H9 (cell line): ENCODE measurements at regions not wholly inside any gene's neighbourhood (a gene's known extent, or its start where the extent isn't known, plus 50 kb on each side); places are given as distances from the start of the nearest gene placed in this dataset.
A peak's percentile ranks its signal among the peaks of the same experiment; 100 is the strongest.

Experiments
- DNase-seq: peaks from one replicate; pipeline ENCODE4 v3.0.0-alpha.2; 2017
- H2AFZ ChIP-seq: one replicate; pipeline ENCODE4 v1.6.1; 2013; ENCODE audit warnings: mild to moderate bottlenecking, low read length, control low read depth, moderate library complexity
- H2AK5ac ChIP-seq: 2 replicates; pipeline ENCODE4 v1.6.1; 2013; ENCODE audit warnings: low read length, control low read depth, mixed read lengths; ENCODE audit not compliant: insufficient read length
- H2BK120ac ChIP-seq: one replicate; pipeline ENCODE4 v1.6.1; 2013; ENCODE audit warnings: low read depth, mild to moderate bottlenecking, low read length, control low read depth, inconsistent platforms; ENCODE audit not compliant: poor library complexity, severe bottlenecking
- H2BK12ac ChIP-seq: 2 replicates; pipeline ENCODE4 v1.6.1; 2013; ENCODE audit warnings: low read length, control low read depth, mixed read lengths, low read depth; ENCODE audit not compliant: insufficient read length
- H2BK15ac ChIP-seq: 2 replicates; pipeline ENCODE4 v1.6.1; 2013; ENCODE audit warnings: low read depth, low read length, control low read depth
- H2BK20ac ChIP-seq: one replicate; pipeline ENCODE4 v1.6.1; 2013; ENCODE audit warnings: low read depth, mild to moderate bottlenecking, low read length, control low read depth, inconsistent platforms; ENCODE audit not compliant: poor library complexity, severe bottlenecking
- H2BK5ac ChIP-seq: 2 replicates; pipeline ENCODE4 v1.6.1; 2013; ENCODE audit warnings: low read length, control low read depth, mixed read lengths; ENCODE audit not compliant: insufficient read length
- H3K14ac ChIP-seq: 2 replicates; pipeline ENCODE4 v1.6.1; 2013; ENCODE audit warnings: low read length, control low read depth; ENCODE audit not compliant: insufficient read depth
- H3K18ac ChIP-seq: 2 replicates; pipeline ENCODE4 v1.6.1; 2013; ENCODE audit warnings: low read depth, mild to moderate bottlenecking, mixed read lengths, low read length, control low read depth; ENCODE audit not compliant: insufficient read length
- H3K23ac ChIP-seq: 2 replicates; pipeline ENCODE4 v1.6.1; 2013; ENCODE audit warnings: low read length, control low read depth, mixed read lengths, low read depth; ENCODE audit not compliant: insufficient read length
- H3K23me2 ChIP-seq: 2 replicates; pipeline ENCODE4 v1.6.1; 2013; ENCODE audit warnings: low read depth, mild to moderate bottlenecking, mixed read lengths, low read length, control low read depth; ENCODE audit not compliant: insufficient read length, poor library complexity, severe bottlenecking
- H3K27ac ChIP-seq: 2 replicates; pipeline ENCODE4 v1.5.1; 2013; ENCODE audit warnings: low read length, control low read depth, mixed read lengths, low read depth; ENCODE audit not compliant: insufficient read length
- H3K27me3 ChIP-seq: 2 replicates; pipeline ENCODE4 v1.6.1; 2013; ENCODE audit warnings: low read length, control low read depth, inconsistent platforms; ENCODE audit not compliant: insufficient read depth
- H3K4ac ChIP-seq: 2 replicates; pipeline ENCODE4 v1.6.1; 2013; ENCODE audit warnings: low read depth, mild to moderate bottlenecking, control low read depth, inconsistent platforms, low read length, moderate library complexity
- H3K4me1 ChIP-seq: 2 replicates; pipeline ENCODE4 v1.6.1; 2013; ENCODE audit warnings: low read length, control low read depth, inconsistent platforms; ENCODE audit not compliant: insufficient read depth
- H3K4me2 ChIP-seq: 2 replicates; pipeline ENCODE4 v1.6.1; 2013; ENCODE audit warnings: low read length, control low read depth, mixed read lengths; ENCODE audit not compliant: insufficient read length, insufficient read depth
- H3K56ac ChIP-seq: 2 replicates; pipeline ENCODE4 v1.6.1; 2013; ENCODE audit warnings: low read depth, mild to moderate bottlenecking, mixed read lengths, low read length, control low read depth; ENCODE audit not compliant: insufficient read length
- H3K79me1 ChIP-seq: 2 replicates; pipeline ENCODE4 v1.6.1; 2013; ENCODE audit warnings: low read depth, mild to moderate bottlenecking, moderate library complexity, low read length, control low read depth, inconsistent platforms; ENCODE audit not compliant: insufficient read depth, poor library complexity, severe bottlenecking
- H3K79me2 ChIP-seq: 2 replicates; pipeline ENCODE4 v1.6.1; 2013; ENCODE audit warnings: low read length, control low read depth, inconsistent platforms; ENCODE audit not compliant: insufficient read depth
- H3K9ac ChIP-seq: 2 replicates; pipeline ENCODE4 v1.6.1; 2013; ENCODE audit warnings: low read length, control low read depth, mixed read lengths; ENCODE audit not compliant: insufficient read length; ENCODE audit errors: extremely low read depth
- H3K9me3 ChIP-seq: one replicate; pipeline ENCODE4 v1.6.1; 2013; ENCODE audit warnings: low read depth, low read length, inconsistent platforms; ENCODE audit not compliant: control insufficient read depth
- H3T11ph ChIP-seq: one replicate; pipeline ENCODE4 v1.6.1; 2013; ENCODE audit warnings: mild to moderate bottlenecking, low read length, control low read depth, inconsistent platforms
- H4K20me1 ChIP-seq: one replicate; pipeline ENCODE4 v1.6.1; 2013; ENCODE audit not compliant: control insufficient read depth, insufficient read length, insufficient read depth
- H4K5ac ChIP-seq: 2 replicates; pipeline ENCODE4 v1.6.1; 2013; ENCODE audit warnings: low read depth, mild to moderate bottlenecking, mixed read lengths, low read length, control low read depth; ENCODE audit not compliant: insufficient read length
- H4K8ac ChIP-seq: replicated peaks from 2 replicates; pipeline ENCODE4 v1.6.1; 2013; ENCODE audit warnings: low read length, control low read depth, mixed read lengths, low read depth; ENCODE audit not compliant: insufficient read length
- H4K91ac ChIP-seq: 2 replicates; pipeline ENCODE4 v1.6.1; 2013; ENCODE audit warnings: low read depth, mild to moderate bottlenecking, moderate library complexity, mixed read lengths, low read length, control low read depth; ENCODE audit not compliant: insufficient read length
- H3K27ac Mint-ChIP-seq, 3 experiments: 2 replicates in 2 of 3; 3 replicates in 1 of 3; pipeline ENCODE4 v1.8.0; 2020 to 2021; ENCODE audit warnings: mixed read lengths in 3 of 3, mild to moderate bottlenecking in 1 of 3, moderate library complexity in 1 of 3
- H3K27me3 Mint-ChIP-seq: 2 replicates; pipeline ENCODE4 v1.8.0; 2021; ENCODE audit warnings: low read depth, mild to moderate bottlenecking, moderate library complexity, mixed read lengths
- H3K36me3 Mint-ChIP-seq, 3 experiments: 2 replicates in 2 of 3; 3 replicates in 1 of 3; pipeline ENCODE4 v1.8.0; 2020 to 2021; ENCODE audit warnings: low read depth in 3 of 3, mixed read lengths in 3 of 3; ENCODE audit not compliant: insufficient read depth in 1 of 3
- H3K4me1 Mint-ChIP-seq, 2 experiments: 2 replicates each; pipeline ENCODE4 v1.8.0; 2020; ENCODE audit warnings: mixed read lengths in 2 of 2
- H3K4me3 Mint-ChIP-seq, 2 experiments: 2 replicates in 1 of 2; 3 replicates in 1 of 2; pipeline ENCODE4 v1.8.0; 2020 to 2021; ENCODE audit warnings: mild to moderate bottlenecking in 2 of 2, mixed read lengths in 2 of 2, moderate library complexity in 1 of 2
- H3K9me3 Mint-ChIP-seq, 2 experiments: 2 replicates in 1 of 2; 3 replicates in 1 of 2; pipeline ENCODE4 v1.8.0; 2020; ENCODE audit warnings: mild to moderate bottlenecking in 2 of 2, mixed read lengths in 2 of 2, moderate library complexity in 1 of 2
- WGBS: extraction: QIAGEN DNeasy Blood & Tissue Kit; methylation state at CpG from one replicate; pipeline ENCODE4 v1.1.7; 2013; ENCODE audit warnings: missing lambda C conversion rate, low lambda C conversion rate, mixed read lengths; ENCODE audit not compliant: insufficient read length; ENCODE audit errors: extremely low coverage; 5-methylcytosine and 5-hydroxymethylcytosine counted together
- TF ChIP-seq, protein P1 (sequence below): fragments of 200-600 bp; sonication (generic); conservative IDR thresholded peaks from 3 replicates; pipeline ENCODE4 v1.8.0; 2021; ENCODE audit warnings: antibody characterized with exemption, mild to moderate bottlenecking

DNA sequence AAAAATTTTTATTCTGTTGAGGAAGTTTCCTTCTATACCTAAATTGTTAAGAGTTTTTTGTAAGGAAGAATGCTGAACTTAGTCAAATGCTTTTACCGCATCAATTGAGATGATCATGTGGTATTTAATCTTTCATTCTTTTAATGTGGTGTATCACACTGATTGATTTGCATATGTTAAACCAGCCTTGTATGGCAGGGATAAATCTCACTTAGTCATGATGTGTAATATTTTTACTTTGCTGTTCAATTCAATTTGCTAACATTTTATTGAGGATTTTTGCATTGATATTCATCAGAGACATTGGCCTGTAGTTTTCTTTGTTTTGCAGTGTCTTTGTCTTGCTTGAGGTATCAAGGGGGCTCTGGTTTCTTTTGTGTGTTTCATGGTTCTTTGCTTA is 125.3 kb upstream of the MEF2C start:
- Mint-ChIP-seq H3K36me3 (no peaks in the 10 kb centered on the region; a peak in 1 of 7 replicates), H3K4me3 (no peak overlapping the region), H3K4me1 (peaks cover 17 to 31% of the 10 kb centered on the region in 2 experiments), H3K27ac (peak overlapping the region in 1 of 3 experiments; percentile 2; a peak in 1 of 7 replicates), H3K27me3 (no peaks in the 10 kb centered on the region), H3K9me3 (peaks cover 2 to 3% of the 10 kb centered on the region in 2 experiments; a peak in 3 of 5 replicates)
- Histone ChIP-seq H4K91ac (no peak overlapping the region), H3K14ac (no peak overlapping the region), H3K23me2 (no peaks in the 10 kb centered on the region), H3K27me3 (no peaks in the 10 kb centered on the region), H2BK120ac (no peak overlapping the region), H3K4ac (no peak overlapping the region), H3K9ac (no peak overlapping the region), H3K27ac (no peak overlapping the region), H2BK12ac (no peak overlapping the region), H4K5ac (no peak overlapping the region), H3K9me3 (no peaks in the 10 kb centered on the region), H3K79me2 (no peaks in the 10 kb centered on the region), H2BK15ac (no peak overlapping the region), H2AFZ (no peak overlapping the region), H2BK5ac (no peak overlapping the region), H3K4me2 (no peak overlapping the region), H3K23ac (no peak overlapping the region), H4K20me1 (no peaks in the 10 kb centered on the region), H4K8ac (no peak overlapping the region), H2BK20ac (no peak overlapping the region), H3K56ac (no peak overlapping the region), H3T11ph (no peak overlapping the region), H2AK5ac (no peak overlapping the region), H3K79me1 (no peaks in the 10 kb centered on the region), H3K18ac (no peak overlapping the region), H3K4me1 (peaks cover 9% of the 10 kb centered on the region; the same call in 1 of the 2 replicates)
- no CpG with 5 or more reads among the region's 1 CpG for WGBS
- no peak for DNase-seq
- TF ChIP-seq, protein P1, sequence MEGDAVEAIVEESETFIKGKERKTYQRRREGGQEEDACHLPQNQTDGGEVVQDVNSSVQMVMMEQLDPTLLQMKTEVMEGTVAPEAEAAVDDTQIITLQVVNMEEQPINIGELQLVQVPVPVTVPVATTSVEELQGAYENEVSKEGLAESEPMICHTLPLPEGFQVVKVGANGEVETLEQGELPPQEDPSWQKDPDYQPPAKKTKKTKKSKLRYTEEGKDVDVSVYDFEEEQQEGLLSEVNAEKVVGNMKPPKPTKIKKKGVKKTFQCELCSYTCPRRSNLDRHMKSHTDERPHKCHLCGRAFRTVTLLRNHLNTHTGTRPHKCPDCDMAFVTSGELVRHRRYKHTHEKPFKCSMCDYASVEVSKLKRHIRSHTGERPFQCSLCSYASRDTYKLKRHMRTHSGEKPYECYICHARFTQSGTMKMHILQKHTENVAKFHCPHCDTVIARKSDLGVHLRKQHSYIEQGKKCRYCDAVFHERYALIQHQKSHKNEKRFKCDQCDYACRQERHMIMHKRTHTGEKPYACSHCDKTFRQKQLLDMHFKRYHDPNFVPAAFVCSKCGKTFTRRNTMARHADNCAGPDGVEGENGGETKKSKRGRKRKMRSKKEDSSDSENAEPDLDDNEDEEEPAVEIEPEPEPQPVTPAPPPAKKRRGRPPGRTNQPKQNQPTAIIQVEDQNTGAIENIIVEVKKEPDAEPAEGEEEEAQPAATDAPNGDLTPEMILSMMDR = no peak
